ENCODE measurements at regions not wholly inside any gene's neighbourhood (a gene's known extent, or its start where the extent isn't known, plus 50 kb on each side); places are given as distances from the start of the nearest gene placed in this dataset.

GRCh38 chr12:105748806-105749600 lies 389.8 kb downstream of the NUAK1 start:
- Mint-ChIP-seq H3K27me3 (no peaks in the 10 kb centered on the region), H3K27ac (no peak overlapping the region), H3K4me1 (no peaks in the 10 kb centered on the region), H3K36me3 (no peaks in the 10 kb centered on the region), H3K4me3 (no peak overlapping the region), H3K9me3 (no peaks in the 10 kb centered on the region)
- POLR2A ChIA-PET = no interaction called here
- ATAC-seq (ENCODE audit: low read depth) = no peak
- DNase-seq = no peak

GRCh38 chr12:105750096-105750495 lies 388.7 kb downstream of the NUAK1 start:
- no peak overlapping the region for H3K27ac Mint-ChIP-seq
- no peak for ATAC-seq (ENCODE audit: low read depth)
- no peaks in the 10 kb centered on the region for H3K4me1 Mint-ChIP-seq
- no peak for DNase-seq
- POLR2A ChIA-PET = no interaction called here
- no peak overlapping the region for H3K4me3 Mint-ChIP-seq
- no peaks in the 10 kb centered on the region for H3K9me3 Mint-ChIP-seq
- no peaks in the 10 kb centered on the region for H3K36me3 Mint-ChIP-seq
- no peaks in the 10 kb centered on the region for H3K27me3 Mint-ChIP-seq

GRCh38 chr12:105754313-105754712 lies 384.4 kb downstream of the NUAK1 start:
- POLR2A ChIA-PET = no interaction called here
- DNase-seq = no peak
- Mint-ChIP-seq H3K36me3 (no peaks in the 10 kb centered on the region), H3K27ac (no peak overlapping the region), H3K4me3 (no peak overlapping the region), H3K27me3 (no peaks in the 10 kb centered on the region), H3K9me3 (no peaks in the 10 kb centered on the region), H3K4me1 (no peaks in the 10 kb centered on the region)
- ATAC-seq (ENCODE audit: low read depth) = no peak

- ATAC-seq (ENCODE audit: low read depth) = no peak
- Mint-ChIP-seq H3K9me3 (no peaks in the 10 kb centered on the region), H3K27ac (no peak overlapping the region)
These were observed 381.8 kb downstream of the NUAK1 start for GRCh38 chr12:105756961-105757360.

GRCh38 chr12:105759149-105759548 lies 379.6 kb downstream of the NUAK1 start:
- POLR2A ChIA-PET = no interaction called here
- ATAC-seq (ENCODE audit: low read depth) (no peak), DNase-seq (no peak)
- no peaks in the 10 kb centered on the region for H3K9me3 Mint-ChIP-seq
- H3K4me3 Mint-ChIP-seq = no peak overlapping the region
- H3K27me3 Mint-ChIP-seq = no peaks in the 10 kb centered on the region
- H3K27ac Mint-ChIP-seq = no peak overlapping the region
- no peaks in the 10 kb centered on the region for H3K4me1 Mint-ChIP-seq
- H3K36me3 Mint-ChIP-seq = no peaks in the 10 kb centered on the region

More at GRCh38 chr12:105756961-105757360, 381.8 kb downstream of the NUAK1 start:
- Mint-ChIP-seq H3K36me3 (no peaks in the 10 kb centered on the region), H3K4me3 (no peak overlapping the region), H3K4me1 (no peaks in the 10 kb centered on the region), H3K27me3 (no peaks in the 10 kb centered on the region)
- DNase-seq = no peak
- POLR2A ChIA-PET = no interaction called here

- Mint-ChIP-seq H3K4me1 (no peaks in the 10 kb centered on the region), H3K27me3 (peaks cover 2% of the 10 kb centered on the region), H3K27ac (no peak overlapping the region), H3K9me3 (no peaks in the 10 kb centered on the region), H3K4me3 (no peak overlapping the region), H3K36me3 (no peaks in the 10 kb centered on the region)
- DNase-seq (no peak), ATAC-seq (ENCODE audit: low read depth) (no peak)
- POLR2A ChIA-PET = no interaction called here
These were observed 377.7 kb downstream of the NUAK1 start for GRCh38 chr12:105761075-105761474.

- POLR2A ChIA-PET = no interaction called here
- Mint-ChIP-seq H3K27me3 (peaks cover 2% of the 10 kb centered on the region), H3K36me3 (no peaks in the 10 kb centered on the region), H3K4me3 (no peak overlapping the region), H3K4me1 (no peaks in the 10 kb centered on the region), H3K27ac (no peak overlapping the region), H3K9me3 (no peaks in the 10 kb centered on the region)
- ATAC-seq (ENCODE audit: low read depth) (no peak), DNase-seq (no peak)
These were observed 374.4 kb downstream of the NUAK1 start for GRCh38 chr12:105764216-105764835.

GRCh38 chr12:105765053-105766014 lies 373.4 kb downstream of the NUAK1 start:
- peaks cover 5% of the 10 kb centered on the region for H3K27me3 Mint-ChIP-seq
- POLR2A ChIA-PET = no interaction called here
- H3K4me1 Mint-ChIP-seq = no peaks in the 10 kb centered on the region
- H3K36me3 Mint-ChIP-seq = no peaks in the 10 kb centered on the region
- H3K4me3 Mint-ChIP-seq = no peak overlapping the region
- H3K27ac Mint-ChIP-seq = no peak overlapping the region
- DNase-seq (no peak), ATAC-seq (ENCODE audit: low read depth) (no peak)
- H3K9me3 Mint-ChIP-seq = no peaks in the 10 kb centered on the region

GRCh38 chr12:105766029-105766428 lies 372.7 kb downstream of the NUAK1 start:
- DNase-seq = no peak

GRCh38 chr12:105769486-105769885 lies 369.3 kb downstream of the NUAK1 start:
- H3K36me3 Mint-ChIP-seq = no peaks in the 10 kb centered on the region
- no peak overlapping the region for H3K4me3 Mint-ChIP-seq
- peaks cover 5% of the 10 kb centered on the region for H3K27me3 Mint-ChIP-seq
- H3K27ac Mint-ChIP-seq = no peak overlapping the region
- DNase-seq (no peak), ATAC-seq (ENCODE audit: low read depth) (no peak)
- POLR2A ChIA-PET = no interaction called here
- no peaks in the 10 kb centered on the region for H3K9me3 Mint-ChIP-seq
- no peaks in the 10 kb centered on the region for H3K4me1 Mint-ChIP-seq

More at GRCh38 chr12:105766029-105766428, 372.7 kb downstream of the NUAK1 start:
- Mint-ChIP-seq H3K4me1 (no peaks in the 10 kb centered on the region), H3K27ac (no peak overlapping the region), H3K9me3 (no peaks in the 10 kb centered on the region), H3K27me3 (peaks cover 5% of the 10 kb centered on the region), H3K36me3 (no peaks in the 10 kb centered on the region), H3K4me3 (no peak overlapping the region)
- POLR2A ChIA-PET = no interaction called here
- no peak for ATAC-seq (ENCODE audit: low read depth)

- POLR2A ChIA-PET = no interaction called here
- H3K36me3 Mint-ChIP-seq = no peaks in the 10 kb centered on the region
- no peak overlapping the region for H3K27ac Mint-ChIP-seq
These were observed 365.3 kb downstream of the NUAK1 start for GRCh38 chr12:105773471-105773870.

GRCh38 chr12:105774037-105774436 lies 364.7 kb downstream of the NUAK1 start:
- DNase-seq (no peak), ATAC-seq (ENCODE audit: low read depth) (no peak)
- Mint-ChIP-seq H3K4me3 (no peak overlapping the region), H3K4me1 (no peaks in the 10 kb centered on the region), H3K9me3 (no peaks in the 10 kb centered on the region), H3K27ac (no peak overlapping the region), H3K27me3 (peaks cover 3% of the 10 kb centered on the region), H3K36me3 (no peaks in the 10 kb centered on the region)
- POLR2A ChIA-PET = no interaction called here

More at GRCh38 chr12:105773471-105773870, 365.3 kb downstream of the NUAK1 start:
- H3K9me3 Mint-ChIP-seq = no peaks in the 10 kb centered on the region
- ATAC-seq (ENCODE audit: low read depth) (no peak), DNase-seq (no peak)
- H3K4me1 Mint-ChIP-seq = no peaks in the 10 kb centered on the region
- H3K27me3 Mint-ChIP-seq = peaks cover 3% of the 10 kb centered on the region
- H3K4me3 Mint-ChIP-seq = no peak overlapping the region

- ATAC-seq (ENCODE audit: low read depth) (no peak), DNase-seq (no peak)
- Mint-ChIP-seq H3K4me3 (no peak overlapping the region), H3K9me3 (no peaks in the 10 kb centered on the region), H3K27ac (no peak overlapping the region), H3K4me1 (no peaks in the 10 kb centered on the region), H3K27me3 (no peaks in the 10 kb centered on the region), H3K36me3 (no peaks in the 10 kb centered on the region)
- POLR2A ChIA-PET = no interaction called here
These were observed 363.4 kb downstream of the NUAK1 start for GRCh38 chr12:105775343-105775742.
